SIG-M5 treated with dmso at 0.1 percent for 504 hours (cell line): ENCODE measurements at regions not wholly inside any gene's neighbourhood (a gene's known extent, or its start where the extent isn't known, plus 50 kb on each side); places are given as distances from the start of the nearest gene placed in this dataset.

ENCODE experiments used
- DNase-seq: peaks from one replicate; lab custom pipeline; 2025; ENCODE audit not compliant: unreplicated experiment; lab: John Stamatoyannopoulos, UW

GRCh38 chr11:69242266-69242920, 51.6 kb upstream of the MYEOV start:
- peak; percentile 1 for DNase-seq

DNA sequence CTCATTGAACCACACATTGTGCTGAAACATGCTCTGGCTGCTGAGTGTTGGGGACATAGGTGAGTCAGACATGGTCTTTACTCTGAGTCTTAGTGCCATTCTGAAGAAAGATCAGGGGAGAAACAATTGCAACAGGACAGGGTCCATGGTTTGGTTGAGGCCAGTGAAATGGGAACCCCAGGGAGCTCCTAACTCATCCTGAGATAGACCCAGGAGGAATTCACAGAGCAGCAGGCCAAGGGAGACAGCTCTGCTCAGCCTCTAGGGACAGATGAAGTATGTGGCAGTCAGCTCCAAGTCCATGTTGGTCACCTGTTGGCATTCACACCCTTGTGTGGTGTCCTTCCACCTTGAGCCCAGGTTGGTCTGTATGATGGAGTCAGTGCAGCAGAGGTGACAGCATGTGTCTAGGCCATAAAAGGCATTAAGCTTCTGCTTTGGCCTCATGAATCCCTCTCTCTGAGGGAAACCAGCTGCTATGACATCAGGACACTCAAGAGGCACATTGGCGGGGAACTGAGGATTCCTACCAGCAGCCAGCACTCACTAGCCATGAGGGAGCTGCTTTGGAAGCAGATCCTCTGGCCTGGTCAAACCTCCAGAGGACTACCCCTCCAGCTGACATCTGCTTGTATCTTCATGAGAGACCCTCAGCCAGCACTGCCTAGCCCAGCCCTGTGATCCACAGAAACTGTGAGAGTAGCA, 50.3 kb upstream of the MYEOV start:
- DNase-seq = no peak
